Activated CD8-positive, alpha-beta memory T cell treated with anti-CD3 and anti-CD28 coated beads for 4 hours (primary cell): ENCODE measurements at regions not wholly inside any gene's neighbourhood (a gene's known extent, or its start where the extent isn't known, plus 50 kb on each side); places are given as distances from the start of the nearest gene placed in this dataset.

ENCODE experiments used
- DNase-seq, 2 donors: peaks; one replicate each; pipeline ENCODE4 v3.0.0-alpha.2; 2020; ENCODE audit warnings: low read depth in 2 of 2

- no peak for DNase-seq
These were observed 669.4 kb downstream of the IRS1 start for GRCh38 chr2:226130192-226130591.

- DNase-seq: no peak
These were observed 671.9 kb downstream of the IRS1 start for GRCh38 chr2:226127682-226128081.

- DNase-seq: no peak
These were observed 673.5 kb downstream of the IRS1 start for GRCh38 chr2:226126104-226126503.

- no peak for DNase-seq
These were observed 674.3 kb downstream of the IRS1 start for GRCh38 chr2:226125176-226125883.

GRCh38 chr2:226124548-226125011 lies 675.0 kb downstream of the IRS1 start:
- no peak for DNase-seq

GRCh38 chr2:226123300-226123699 lies 676.3 kb downstream of the IRS1 start:
- DNase-seq: no peak

GRCh38 chr2:226122041-226122440 lies 677.6 kb downstream of the IRS1 start:
- no peak for DNase-seq

GRCh38 chr2:226121046-226121738 lies 678.4 kb downstream of the IRS1 start:
- DNase-seq: no peak

- DNase-seq: no peak
These were observed 680.9 kb downstream of the IRS1 start for GRCh38 chr2:226118471-226119429.

GRCh38 chr2:226117510-226118065 lies 682.0 kb downstream of the IRS1 start:
- no peak for DNase-seq

- no peak for DNase-seq
These were observed 683.3 kb downstream of the IRS1 start for GRCh38 chr2:226116346-226116745.

GRCh38 chr2:226115832-226116200 lies 683.8 kb downstream of the IRS1 start:
- DNase-seq: no peak

- no peak for DNase-seq
These were observed 684.4 kb downstream of the IRS1 start for GRCh38 chr2:226115102-226115831.

GRCh38 chr2:226114436-226114835 lies 685.2 kb downstream of the IRS1 start:
- DNase-seq: no peak

- DNase-seq: no peak
These were observed 699.6 kb downstream of the NYAP2 start for GRCh38 chr2:226098861-226099745.

- no peak for DNase-seq
These were observed 695.5 kb downstream of the NYAP2 start for GRCh38 chr2:226095058-226095457.

- no peak for DNase-seq
These were observed 693.9 kb downstream of the NYAP2 start for GRCh38 chr2:226093364-226093763.

- no peak for DNase-seq
These were observed 688.8 kb downstream of the NYAP2 start for GRCh38 chr2:226088366-226088674.

- no peak for DNase-seq
These were observed 688.2 kb downstream of the NYAP2 start for GRCh38 chr2:226087505-226088365.
